ENCODE measurements at regions not wholly inside any gene's neighbourhood (a gene's known extent, or its start where the extent isn't known, plus 50 kb on each side); places are given as distances from the start of the nearest gene placed in this dataset.

DNA sequence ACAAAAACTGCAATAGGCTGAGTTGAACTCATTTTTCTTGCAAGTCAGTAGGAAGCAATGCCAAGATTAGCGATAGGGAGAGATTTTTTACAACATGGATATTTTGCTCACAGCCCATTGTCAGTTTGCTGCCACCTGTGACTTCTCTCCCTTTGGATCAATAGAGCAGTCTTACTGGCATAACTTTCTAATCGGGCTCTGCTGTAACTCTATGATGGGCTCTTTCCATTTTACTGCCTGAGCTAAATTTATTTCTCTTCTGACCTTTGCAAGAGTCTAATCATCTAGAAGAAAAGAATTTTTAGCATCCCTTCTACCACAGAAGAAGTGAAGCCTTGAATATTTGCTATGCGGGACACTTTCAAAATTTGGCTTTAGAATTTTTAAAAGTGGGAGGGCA lies 53.6 kb upstream of the SGCD start:
- H3K4me3 ChIP-seq (ENCODE audit: low read depth, low read length): no peak overlapping the region

DNA sequence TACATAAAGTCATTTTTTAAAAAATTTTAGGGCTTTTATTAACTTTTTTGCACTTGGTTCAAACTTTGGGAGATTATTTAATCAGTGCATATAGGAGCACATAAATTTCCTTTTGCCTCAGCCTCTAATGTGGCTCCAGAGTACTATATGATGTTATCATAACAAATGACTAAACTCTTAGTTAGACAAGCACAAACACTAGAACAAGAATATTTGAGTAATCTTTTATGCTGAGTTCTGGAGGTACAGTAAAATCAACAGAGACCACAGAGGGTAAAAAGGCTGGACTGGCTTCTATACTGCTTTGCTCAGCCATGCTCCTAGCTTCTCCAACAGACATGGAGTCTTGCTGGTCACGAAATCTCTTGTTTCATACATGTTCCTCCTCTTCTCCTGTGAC lies 52.5 kb upstream of the SGCD start:
- no peak overlapping the region for H3K4me3 ChIP-seq (ENCODE audit: low read depth, low read length)
- TF ChIP-seq, protein P1, sequence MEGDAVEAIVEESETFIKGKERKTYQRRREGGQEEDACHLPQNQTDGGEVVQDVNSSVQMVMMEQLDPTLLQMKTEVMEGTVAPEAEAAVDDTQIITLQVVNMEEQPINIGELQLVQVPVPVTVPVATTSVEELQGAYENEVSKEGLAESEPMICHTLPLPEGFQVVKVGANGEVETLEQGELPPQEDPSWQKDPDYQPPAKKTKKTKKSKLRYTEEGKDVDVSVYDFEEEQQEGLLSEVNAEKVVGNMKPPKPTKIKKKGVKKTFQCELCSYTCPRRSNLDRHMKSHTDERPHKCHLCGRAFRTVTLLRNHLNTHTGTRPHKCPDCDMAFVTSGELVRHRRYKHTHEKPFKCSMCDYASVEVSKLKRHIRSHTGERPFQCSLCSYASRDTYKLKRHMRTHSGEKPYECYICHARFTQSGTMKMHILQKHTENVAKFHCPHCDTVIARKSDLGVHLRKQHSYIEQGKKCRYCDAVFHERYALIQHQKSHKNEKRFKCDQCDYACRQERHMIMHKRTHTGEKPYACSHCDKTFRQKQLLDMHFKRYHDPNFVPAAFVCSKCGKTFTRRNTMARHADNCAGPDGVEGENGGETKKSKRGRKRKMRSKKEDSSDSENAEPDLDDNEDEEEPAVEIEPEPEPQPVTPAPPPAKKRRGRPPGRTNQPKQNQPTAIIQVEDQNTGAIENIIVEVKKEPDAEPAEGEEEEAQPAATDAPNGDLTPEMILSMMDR (IDR thresholded peaks at IDR 0.05; ENCODE audit: borderline replicate concordance, insufficient read depth, low read depth, low read length): no peak

More for the DNA sequence above, 53.6 kb upstream of the SGCD start:
- TF ChIP-seq, protein P1 (IDR thresholded peaks at IDR 0.05; ENCODE audit: borderline replicate concordance, insufficient read depth, low read depth, low read length): no peak

Measured in GM12875 (cell line).